ENCODE measurements at regions not wholly inside any gene's neighbourhood (a gene's known extent, or its start where the extent isn't known, plus 50 kb on each side); places are given as distances from the start of the nearest gene placed in this dataset.

DNA sequence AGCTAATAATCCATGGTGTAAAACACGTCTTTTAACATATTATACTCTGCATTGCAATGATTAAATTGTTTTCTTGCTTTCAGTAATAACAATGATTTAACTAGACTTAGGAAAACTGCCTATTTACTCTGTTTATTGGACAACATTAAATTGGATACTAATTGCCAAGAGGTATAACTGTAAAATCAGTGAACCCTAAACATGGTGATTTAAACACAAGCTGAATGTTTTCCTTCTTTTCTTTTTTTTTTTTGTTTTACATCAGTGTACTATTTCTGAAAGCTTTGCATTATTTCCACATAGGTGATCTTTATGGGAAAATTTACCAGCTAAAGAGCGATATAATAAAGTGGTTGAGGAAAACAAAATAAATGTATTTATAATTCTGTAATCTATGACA lies 276.7 kb downstream of the PCDH7 start:
- TF ChIP-seq, protein P1, sequence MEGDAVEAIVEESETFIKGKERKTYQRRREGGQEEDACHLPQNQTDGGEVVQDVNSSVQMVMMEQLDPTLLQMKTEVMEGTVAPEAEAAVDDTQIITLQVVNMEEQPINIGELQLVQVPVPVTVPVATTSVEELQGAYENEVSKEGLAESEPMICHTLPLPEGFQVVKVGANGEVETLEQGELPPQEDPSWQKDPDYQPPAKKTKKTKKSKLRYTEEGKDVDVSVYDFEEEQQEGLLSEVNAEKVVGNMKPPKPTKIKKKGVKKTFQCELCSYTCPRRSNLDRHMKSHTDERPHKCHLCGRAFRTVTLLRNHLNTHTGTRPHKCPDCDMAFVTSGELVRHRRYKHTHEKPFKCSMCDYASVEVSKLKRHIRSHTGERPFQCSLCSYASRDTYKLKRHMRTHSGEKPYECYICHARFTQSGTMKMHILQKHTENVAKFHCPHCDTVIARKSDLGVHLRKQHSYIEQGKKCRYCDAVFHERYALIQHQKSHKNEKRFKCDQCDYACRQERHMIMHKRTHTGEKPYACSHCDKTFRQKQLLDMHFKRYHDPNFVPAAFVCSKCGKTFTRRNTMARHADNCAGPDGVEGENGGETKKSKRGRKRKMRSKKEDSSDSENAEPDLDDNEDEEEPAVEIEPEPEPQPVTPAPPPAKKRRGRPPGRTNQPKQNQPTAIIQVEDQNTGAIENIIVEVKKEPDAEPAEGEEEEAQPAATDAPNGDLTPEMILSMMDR (IDR thresholded peaks at IDR 0.05), result no peak
- TF ChIP-seq POLR2AphosphoS5 (IDR thresholded peaks at IDR 0.05) (no peak), POLR2A (IDR thresholded peaks at IDR 0.05) (no peak)
